A549 (cell line): ENCODE measurements at regions not wholly inside any gene's neighbourhood (a gene's known extent, or its start where the extent isn't known, plus 50 kb on each side); places are given as distances from the start of the nearest gene placed in this dataset.

Experiments
- CHD4 ChIP-seq: fragments of 200-600 bp; sonication (generic); IDR thresholded peaks from 2 replicates; pipeline ENCODE4 v1.6.1; 2016; ENCODE audit warnings: antibody characterized with exemption, mild to moderate bottlenecking, borderline replicate concordance
- CTCF ChIP-seq: fragments of >200 bp; sonication (Bioruptor Twin); formaldehyde crosslinking; IDR thresholded peaks from 3 replicates; pipeline ENCODE4 v1.5.1; 2016
- POLR2A ChIP-seq: IDR thresholded peaks from 2 replicates; pipeline ENCODE4 v1.6.1; 2012; ENCODE audit warnings: mild to moderate bottlenecking, low read length
- RFX5 ChIP-seq: fragments of 450-650 bp; IDR thresholded peaks from 2 replicates; pipeline ENCODE4 v1.7.1; 2014; ENCODE audit warnings: antibody characterized with exemption, mild to moderate bottlenecking, moderate library complexity
- SMC3 ChIP-seq: fragments of >200 bp; sonication (Bioruptor Twin); formaldehyde crosslinking; IDR thresholded peaks from 3 replicates; pipeline ENCODE4 v1.6.1; 2018; ENCODE audit warnings: inconsistent platforms
- ZFP36 ChIP-seq: fragments of 450-650 bp; IDR thresholded peaks from 2 replicates; pipeline ENCODE4 v1.6.1; 2014; ENCODE audit warnings: borderline replicate concordance; ENCODE audit not compliant: partially characterized antibody
- TF ChIP-seq, protein P1 (sequence below): fragments of 450-650 bp; IDR thresholded peaks from 2 replicates; pipeline ENCODE4 v1.6.1; 2014; ENCODE audit warnings: antibody characterized with exemption
- TF ChIP-seq, protein P2 (sequence below): fragments of 250-450 bp; sonication (Bioruptor Pico); IDR thresholded peaks from 2 replicates; pipeline ENCODE4 v1.5.0; 2021; ENCODE audit warnings: mild to moderate bottlenecking, moderate library complexity, borderline replicate concordance
- TF ChIP-seq, protein P3 (sequence below): fragments of 250-450 bp; sonication (Bioruptor Pico); IDR thresholded peaks from 2 replicates; pipeline ENCODE4 v1.5.0; 2020; ENCODE audit warnings: low read depth, mild to moderate bottlenecking, moderate library complexity

- TF ChIP-seq CTCF (no peak), POLR2A (no peak), SMC3 (no peak), CHD4 (no peak), RFX5 (no peak), ZFP36 (no peak)
- TF ChIP-seq, protein P1, sequence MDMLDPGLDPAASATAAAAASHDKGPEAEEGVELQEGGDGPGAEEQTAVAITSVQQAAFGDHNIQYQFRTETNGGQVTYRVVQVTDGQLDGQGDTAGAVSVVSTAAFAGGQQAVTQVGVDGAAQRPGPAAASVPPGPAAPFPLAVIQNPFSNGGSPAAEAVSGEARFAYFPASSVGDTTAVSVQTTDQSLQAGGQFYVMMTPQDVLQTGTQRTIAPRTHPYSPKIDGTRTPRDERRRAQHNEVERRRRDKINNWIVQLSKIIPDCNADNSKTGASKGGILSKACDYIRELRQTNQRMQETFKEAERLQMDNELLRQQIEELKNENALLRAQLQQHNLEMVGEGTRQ: no peak
- TF ChIP-seq, protein P2, sequence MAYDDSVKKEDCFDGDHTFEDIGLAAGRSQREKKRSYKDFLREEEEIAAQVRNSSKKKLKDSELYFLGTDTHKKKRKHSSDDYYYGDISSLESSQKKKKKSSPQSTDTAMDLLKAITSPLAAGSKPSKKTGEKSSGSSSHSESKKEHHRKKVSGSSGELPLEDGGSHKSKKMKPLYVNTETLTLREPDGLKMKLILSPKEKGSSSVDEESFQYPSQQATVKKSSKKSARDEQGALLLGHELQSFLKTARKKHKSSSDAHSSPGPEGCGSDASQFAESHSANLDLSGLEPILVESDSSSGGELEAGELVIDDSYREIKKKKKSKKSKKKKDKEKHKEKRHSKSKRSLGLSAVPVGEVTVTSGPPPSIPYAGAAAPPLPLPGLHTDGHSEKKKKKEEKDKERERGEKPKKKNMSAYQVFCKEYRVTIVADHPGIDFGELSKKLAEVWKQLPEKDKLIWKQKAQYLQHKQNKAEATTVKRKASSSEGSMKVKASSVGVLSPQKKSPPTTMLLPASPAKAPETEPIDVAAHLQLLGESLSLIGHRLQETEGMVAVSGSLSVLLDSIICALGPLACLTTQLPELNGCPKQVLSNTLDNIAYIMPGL: no peak
- TF ChIP-seq, protein P3, sequence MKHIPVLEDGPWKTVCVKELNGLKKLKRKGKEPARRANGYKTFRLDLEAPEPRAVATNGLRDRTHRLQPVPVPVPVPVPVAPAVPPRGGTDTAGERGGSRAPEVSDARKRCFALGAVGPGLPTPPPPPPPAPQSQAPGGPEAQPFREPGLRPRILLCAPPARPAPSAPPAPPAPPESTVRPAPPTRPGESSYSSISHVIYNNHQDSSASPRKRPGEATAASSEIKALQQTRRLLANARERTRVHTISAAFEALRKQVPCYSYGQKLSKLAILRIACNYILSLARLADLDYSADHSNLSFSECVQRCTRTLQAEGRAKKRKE (CRISPR knock-in tag): no peak
Observed at GRCh38 chr19:13600091-13600490, 93.8 kb upstream of the CACNA1A start.
